M059J (cell line): ENCODE measurements at regions not wholly inside any gene's neighbourhood (a gene's known extent, or its start where the extent isn't known, plus 50 kb on each side); places are given as distances from the start of the nearest gene placed in this dataset.

Experiments
- DNase-seq: peaks from one replicate; pipeline ENCODE4 v3.0.0-alpha.2; 2012; ENCODE audit warnings: low read depth

GRCh38 chr2:216553482-216554240 is 55.0 kb downstream of the RPL37A start:
- DNase-seq, result no peak

GRCh38 chr2:216554286-216554685 is 55.6 kb downstream of the RPL37A start:
- no peak for DNase-seq

GRCh38 chr2:216554755-216555154 is 56.1 kb downstream of the RPL37A start:
- DNase-seq, result no peak

GRCh38 chr2:216555274-216555673 is 56.6 kb downstream of the RPL37A start:
- peak; percentile 92 for DNase-seq

GRCh38 chr2:216556202-216556601 is 57.6 kb downstream of the RPL37A start:
- no peak for DNase-seq

- no peak for DNase-seq
Observed at GRCh38 chr2:216557413-216557812, 58.8 kb downstream of the RPL37A start.

GRCh38 chr2:216557820-216558219 is 59.2 kb downstream of the RPL37A start:
- DNase-seq, result no peak

GRCh38 chr2:216559625-216560156 is 61.0 kb downstream of the RPL37A start:
- no peak for DNase-seq

- DNase-seq, result no peak
Observed at GRCh38 chr2:216560838-216561270, 62.2 kb downstream of the RPL37A start.

- DNase-seq, result no peak
Observed at GRCh38 chr2:216562696-216563435, 64.2 kb downstream of the RPL37A start.

- DNase-seq, result no peak
Observed at GRCh38 chr2:216563646-216564045, 65.0 kb downstream of the RPL37A start.

GRCh38 chr2:216564611-216565010 is 66.0 kb downstream of the RPL37A start:
- DNase-seq, result no peak

- DNase-seq, result no peak
Observed at GRCh38 chr2:216565956-216566355, 67.3 kb upstream of the IGFBP2 start.

GRCh38 chr2:216568576-216568975 is 64.6 kb upstream of the IGFBP2 start:
- DNase-seq, result no peak

- DNase-seq, result no peak
Observed at GRCh38 chr2:216569765-216570164, 63.5 kb upstream of the IGFBP2 start.

- DNase-seq, result no peak
Observed at GRCh38 chr2:216570357-216570756, 62.9 kb upstream of the IGFBP2 start.

- DNase-seq, result no peak
Observed at GRCh38 chr2:216571178-216571908, 61.9 kb upstream of the IGFBP2 start.

- no peak for DNase-seq
Observed at GRCh38 chr2:216571909-216572513, 61.2 kb upstream of the IGFBP2 start.

GRCh38 chr2:216572582-216573578 is 60.3 kb upstream of the IGFBP2 start:
- DNase-seq, result no peak

- no peak for DNase-seq
Observed at GRCh38 chr2:216574046-216574445, 59.2 kb upstream of the IGFBP2 start.

- DNase-seq, result no peak
Observed at GRCh38 chr2:216574586-216574985, 58.6 kb upstream of the IGFBP2 start.
